ENCODE measurements at regions not wholly inside any gene's neighbourhood (a gene's known extent, or its start where the extent isn't known, plus 50 kb on each side); places are given as distances from the start of the nearest gene placed in this dataset.
"Not testable (repeated sequence)": the region's sequence is repeated elsewhere in the genome, so short reads cannot be mapped to it uniquely, and the experiment has no call there.

DNA sequence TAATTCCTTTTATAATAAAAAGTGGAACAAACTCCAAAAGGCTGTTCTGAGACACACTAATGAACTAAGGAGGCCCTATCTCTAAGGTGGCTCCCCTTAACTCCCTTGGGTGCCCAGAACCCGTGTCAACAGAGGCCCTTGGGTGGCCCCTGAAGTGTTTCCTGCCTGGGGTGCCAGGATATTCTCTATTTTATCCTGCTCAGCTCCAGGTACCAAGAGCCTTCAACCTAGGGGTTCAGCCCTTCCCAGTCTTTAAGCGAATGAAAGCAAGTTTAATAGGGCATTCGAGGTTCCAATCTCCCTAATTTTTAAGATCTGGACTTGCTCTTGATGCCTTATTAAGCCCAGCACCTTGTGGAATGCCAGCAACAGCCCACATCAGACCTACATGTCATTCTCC is 64.4 kb upstream of the MYO3A start:
- DNase-seq, result no peak

DNA sequence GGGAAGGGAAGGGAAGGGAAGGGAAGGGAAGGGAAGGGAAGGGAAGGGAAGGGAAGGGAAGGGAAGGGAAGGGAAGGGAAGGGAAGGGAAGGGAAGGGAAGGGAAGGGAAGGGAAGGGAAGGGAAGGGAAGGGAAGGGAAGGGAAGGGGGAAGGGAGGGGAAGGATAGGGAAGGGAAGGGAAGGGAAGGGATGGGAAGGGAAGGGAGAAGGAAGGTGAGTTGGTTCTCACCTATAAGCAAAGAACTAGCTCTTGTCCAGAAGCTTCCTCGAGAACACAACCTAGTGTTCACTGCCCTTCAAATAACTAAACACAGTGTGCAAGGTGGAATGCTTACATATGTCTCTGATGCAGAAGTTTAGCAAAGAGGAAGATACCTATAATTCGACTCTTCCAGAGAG is 59.6 kb upstream of the MYO3A start:
- not testable (repeated sequence) for DNase-seq

DNA sequence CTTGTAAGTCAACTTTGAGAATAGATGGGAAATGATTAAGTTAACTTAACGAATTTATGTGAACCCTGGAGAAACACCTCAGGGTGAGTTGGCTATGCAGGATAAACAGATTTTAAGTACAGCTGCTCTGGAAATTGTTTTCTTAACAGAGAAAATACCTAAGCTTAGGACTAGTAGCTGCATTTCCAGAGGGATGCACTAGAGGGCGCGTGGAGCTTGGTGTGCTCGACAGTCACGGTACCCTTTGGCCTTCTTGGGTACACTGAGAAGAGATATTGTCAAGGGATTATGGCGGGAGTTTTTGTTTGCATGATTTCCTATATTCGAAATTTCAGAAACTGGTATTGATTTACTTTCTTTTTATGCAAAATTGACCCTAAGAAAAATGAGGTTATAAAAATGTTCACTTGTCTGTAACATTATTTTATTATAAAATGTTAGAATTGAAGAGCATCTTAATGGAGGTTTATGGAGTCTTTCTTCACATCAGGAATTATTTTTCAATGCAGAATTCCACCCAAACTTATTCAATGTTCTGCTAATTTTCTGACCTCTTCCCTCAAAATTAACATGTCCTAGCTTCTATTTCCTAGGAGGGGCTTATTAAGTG is 58.4 kb upstream of the MYO3A start:
- peak; percentile 45 for DNase-seq

- DNase-seq, result no peak
Observed at GRCh38 chr10:25877296-25877695, 56.7 kb upstream of the MYO3A start.
